GM18505 (cell line): ENCODE measurements at regions not wholly inside any gene's neighbourhood (a gene's known extent, or its start where the extent isn't known, plus 50 kb on each side); places are given as distances from the start of the nearest gene placed in this dataset.

ENCODE experiments used
- ATAC-seq: cut with Tn5 transposase; IDR thresholded peaks from one replicate; pipeline ENCODE4 v1.9.1; 2021; ENCODE audit not compliant: unreplicated experiment
- POLR2A ChIP-seq: IDR thresholded peaks from 4 replicates; pipeline ENCODE4 v1.6.1; 2011; ENCODE audit warnings: borderline replicate concordance; ENCODE audit not compliant: insufficient read depth, insufficient read length; ENCODE audit errors: extremely low read depth

DNA sequence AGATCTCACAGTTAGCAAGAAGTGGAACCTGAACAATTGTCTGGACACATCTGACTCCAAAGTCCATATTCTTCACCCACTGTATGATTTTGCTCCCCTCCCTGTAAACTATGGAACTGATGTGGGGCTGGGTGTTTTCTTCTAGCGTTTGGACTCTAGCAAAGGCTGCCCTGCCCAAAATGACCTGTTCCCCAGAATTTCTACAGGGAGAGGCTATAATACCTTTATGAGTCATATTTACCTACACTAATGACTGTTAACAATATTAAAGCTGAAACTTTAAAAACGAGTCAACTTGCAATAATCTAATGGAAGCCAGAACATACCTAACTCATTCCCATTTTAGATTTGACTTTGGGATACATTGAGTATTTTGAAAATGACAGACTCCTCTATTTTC lies 531.2 kb upstream of the CFAP20DC start:
- TF ChIP-seq POLR2A: no peak
- no peak for ATAC-seq

DNA sequence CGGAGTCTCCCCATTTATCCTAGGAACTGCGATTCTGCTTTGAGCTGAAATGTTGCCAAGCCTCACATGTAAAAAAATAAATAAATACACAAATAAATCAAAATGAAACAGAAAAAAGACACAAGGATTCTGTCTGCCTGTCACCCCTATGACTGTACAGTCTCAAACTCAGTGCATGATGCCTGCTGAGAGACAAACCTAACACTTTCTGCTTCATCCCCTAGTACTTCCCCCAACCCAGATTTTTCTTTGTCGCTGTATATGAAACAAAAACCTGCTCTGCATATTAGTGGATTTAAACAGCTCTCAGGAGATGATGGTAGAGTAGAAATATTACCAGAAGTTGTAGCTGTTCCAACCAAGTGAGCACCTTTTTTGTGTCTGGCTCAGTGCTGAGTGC lies 530.7 kb upstream of the CFAP20DC start:
- no peak for TF ChIP-seq POLR2A

GRCh38 chr3:59578129-59578528 lies 528.3 kb upstream of the CFAP20DC start:
- no peak for TF ChIP-seq POLR2A
- no peak for ATAC-seq

More for the DNA sequence above, 530.7 kb upstream of the CFAP20DC start:
- no peak for ATAC-seq

- no peak for ATAC-seq
- no peak for TF ChIP-seq POLR2A
These were observed 526.8 kb upstream of the CFAP20DC start for GRCh38 chr3:59576606-59577005.

- TF ChIP-seq POLR2A: no peak
- peak; percentile 80 for ATAC-seq
These were observed 525.5 kb upstream of the CFAP20DC start for GRCh38 chr3:59575113-59576001.

DNA sequence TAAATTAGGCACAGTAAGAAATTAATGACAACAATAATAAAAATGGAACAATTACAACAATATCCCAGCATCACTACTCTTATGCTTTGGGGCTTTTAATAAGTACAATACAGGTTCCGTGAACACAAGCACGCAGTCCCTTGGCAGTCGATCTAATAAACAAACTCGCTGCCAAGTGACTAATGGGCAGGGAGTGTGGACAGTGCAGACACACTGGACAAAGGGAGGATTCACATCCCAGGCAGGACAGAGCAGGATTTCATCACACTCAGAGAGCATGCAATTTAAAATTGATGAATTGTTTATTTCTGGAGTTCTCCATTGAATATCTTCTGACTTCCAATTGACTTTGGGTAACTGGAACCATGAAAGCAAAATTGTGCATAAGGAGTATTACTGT lies 524.1 kb upstream of the CFAP20DC start:
- ATAC-seq: no peak
- no peak for TF ChIP-seq POLR2A

- no peak for ATAC-seq
- no peak for TF ChIP-seq POLR2A
These were observed 522.3 kb upstream of the CFAP20DC start for GRCh38 chr3:59572106-59572505.

GRCh38 chr3:59570806-59571205 lies 521.0 kb upstream of the CFAP20DC start:
- ATAC-seq: no peak
- no peak for TF ChIP-seq POLR2A

GRCh38 chr3:59567661-59568060 lies 517.8 kb upstream of the CFAP20DC start:
- ATAC-seq: no peak
- no peak for TF ChIP-seq POLR2A

GRCh38 chr3:59566481-59566975 lies 516.7 kb upstream of the CFAP20DC start:
- no peak for TF ChIP-seq POLR2A
- ATAC-seq: peak; percentile 92

GRCh38 chr3:59565125-59565524 lies 515.3 kb upstream of the CFAP20DC start:
- TF ChIP-seq POLR2A: no peak
- ATAC-seq: no peak

- TF ChIP-seq POLR2A: no peak
- ATAC-seq: no peak
These were observed 514.1 kb upstream of the CFAP20DC start for GRCh38 chr3:59563966-59564365.

DNA sequence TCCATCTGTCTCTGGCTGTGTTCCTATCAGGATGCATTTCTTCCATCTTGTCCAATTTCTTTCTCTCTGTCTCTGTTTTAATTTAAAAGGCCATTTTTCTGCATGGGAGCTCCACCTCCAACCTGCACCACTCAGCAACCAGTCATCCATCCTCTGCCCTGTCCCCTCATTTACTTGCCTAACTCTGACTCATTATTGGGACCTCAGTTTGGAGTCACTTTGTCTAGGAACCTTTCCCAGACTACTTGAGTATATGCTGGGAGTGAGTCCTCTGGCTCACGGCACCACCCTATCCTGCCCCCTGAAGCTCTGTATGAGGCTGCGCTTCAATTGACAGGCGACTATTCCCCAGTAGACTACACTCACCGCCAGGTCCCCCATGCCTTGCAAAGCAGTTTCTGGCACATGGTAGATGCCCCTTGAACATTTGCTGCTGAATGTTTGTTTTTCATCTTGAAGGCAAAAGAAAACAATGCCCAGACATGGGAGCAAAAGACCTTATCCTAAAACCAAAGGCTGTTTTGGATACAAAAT lies 513.3 kb upstream of the CFAP20DC start:
- ATAC-seq: no peak
- TF ChIP-seq POLR2A: no peak

- TF ChIP-seq POLR2A: no peak
These were observed 510.1 kb upstream of the CFAP20DC start for GRCh38 chr3:59559721-59560435.

GRCh38 chr3:59558906-59559720 lies 509.3 kb upstream of the CFAP20DC start:
- ATAC-seq: no peak
- no peak for TF ChIP-seq POLR2A

More at GRCh38 chr3:59559721-59560435, 510.1 kb upstream of the CFAP20DC start:
- ATAC-seq: no peak
